LNCAP (cell line): ENCODE measurements at regions not wholly inside any gene's neighbourhood (a gene's known extent, or its start where the extent isn't known, plus 50 kb on each side); places are given as distances from the start of the nearest gene placed in this dataset.

ENCODE experiments used
- TF ChIP-seq, protein P1 (sequence below): fragments of 450-650 bp; IDR thresholded peaks from 2 replicates; pipeline ENCODE4 v1.5.1; 2017; ENCODE audit warnings: mild to moderate bottlenecking

DNA sequence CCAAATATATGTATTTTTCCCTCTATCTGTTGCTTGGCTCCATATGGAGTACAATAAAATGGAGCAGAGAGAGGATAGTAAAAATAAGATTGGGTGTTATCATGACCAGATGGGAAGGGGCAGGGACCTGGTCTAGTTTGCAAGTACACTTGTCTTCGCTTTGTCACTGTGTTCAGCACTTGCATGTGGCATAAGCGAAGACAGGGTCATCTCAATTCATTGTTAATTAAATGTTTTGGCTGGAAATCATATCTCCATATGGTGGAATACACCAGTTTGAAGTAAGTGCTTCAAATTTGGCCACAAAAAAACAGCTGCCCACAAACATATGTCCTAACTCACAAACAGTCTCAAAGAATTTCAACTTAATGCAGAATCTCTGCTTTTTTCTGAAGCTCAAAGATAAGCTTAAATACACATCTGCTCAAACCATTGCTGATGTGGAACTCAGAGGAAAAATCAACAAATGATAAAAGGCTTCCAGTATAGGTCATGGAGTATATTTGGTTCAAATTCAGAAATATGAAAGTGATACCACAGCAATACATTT lies 865.4 kb downstream of the TLE4 start:
- TF ChIP-seq, protein P1, sequence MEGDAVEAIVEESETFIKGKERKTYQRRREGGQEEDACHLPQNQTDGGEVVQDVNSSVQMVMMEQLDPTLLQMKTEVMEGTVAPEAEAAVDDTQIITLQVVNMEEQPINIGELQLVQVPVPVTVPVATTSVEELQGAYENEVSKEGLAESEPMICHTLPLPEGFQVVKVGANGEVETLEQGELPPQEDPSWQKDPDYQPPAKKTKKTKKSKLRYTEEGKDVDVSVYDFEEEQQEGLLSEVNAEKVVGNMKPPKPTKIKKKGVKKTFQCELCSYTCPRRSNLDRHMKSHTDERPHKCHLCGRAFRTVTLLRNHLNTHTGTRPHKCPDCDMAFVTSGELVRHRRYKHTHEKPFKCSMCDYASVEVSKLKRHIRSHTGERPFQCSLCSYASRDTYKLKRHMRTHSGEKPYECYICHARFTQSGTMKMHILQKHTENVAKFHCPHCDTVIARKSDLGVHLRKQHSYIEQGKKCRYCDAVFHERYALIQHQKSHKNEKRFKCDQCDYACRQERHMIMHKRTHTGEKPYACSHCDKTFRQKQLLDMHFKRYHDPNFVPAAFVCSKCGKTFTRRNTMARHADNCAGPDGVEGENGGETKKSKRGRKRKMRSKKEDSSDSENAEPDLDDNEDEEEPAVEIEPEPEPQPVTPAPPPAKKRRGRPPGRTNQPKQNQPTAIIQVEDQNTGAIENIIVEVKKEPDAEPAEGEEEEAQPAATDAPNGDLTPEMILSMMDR, result no peak

DNA sequence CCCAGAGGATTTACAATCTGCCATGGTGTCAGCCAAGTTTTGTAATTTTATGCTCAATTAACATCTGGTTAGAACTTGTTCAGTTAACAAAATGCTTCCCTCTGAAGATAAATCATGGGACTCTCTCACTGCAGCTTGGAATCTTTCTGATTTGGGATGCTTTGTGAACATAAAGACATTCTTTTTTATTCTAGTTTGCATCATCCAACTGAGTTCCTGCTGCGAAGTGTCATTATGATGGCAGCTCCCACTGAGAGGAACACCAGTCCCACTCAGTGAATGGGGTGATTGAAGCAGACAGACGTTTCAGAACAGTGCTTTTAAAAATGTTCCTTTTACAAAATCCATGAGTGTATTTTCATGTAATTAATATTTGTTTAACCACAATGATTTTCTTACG lies 863.8 kb downstream of the TLE4 start:
- TF ChIP-seq, protein P1, result no peak

DNA sequence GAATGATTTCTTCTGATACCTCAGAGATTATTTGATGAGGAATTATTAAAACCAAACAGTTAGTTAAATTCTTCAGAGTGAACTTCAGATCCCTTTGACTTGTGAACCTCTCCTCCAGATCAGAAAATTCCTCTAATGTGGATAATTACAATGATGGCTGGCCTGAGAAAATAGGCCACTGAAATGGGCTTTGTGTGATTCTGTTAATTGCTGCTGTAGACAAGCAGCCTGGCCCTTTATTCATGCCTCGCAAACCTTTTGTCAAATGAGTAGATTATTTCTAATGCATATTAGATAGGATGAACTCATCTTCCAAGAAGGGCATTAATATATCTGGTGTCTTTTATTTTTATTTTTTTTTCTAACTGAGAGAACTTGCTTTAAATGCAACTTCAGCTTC lies 855.2 kb downstream of the TLE4 start:
- TF ChIP-seq, protein P1, result no peak

DNA sequence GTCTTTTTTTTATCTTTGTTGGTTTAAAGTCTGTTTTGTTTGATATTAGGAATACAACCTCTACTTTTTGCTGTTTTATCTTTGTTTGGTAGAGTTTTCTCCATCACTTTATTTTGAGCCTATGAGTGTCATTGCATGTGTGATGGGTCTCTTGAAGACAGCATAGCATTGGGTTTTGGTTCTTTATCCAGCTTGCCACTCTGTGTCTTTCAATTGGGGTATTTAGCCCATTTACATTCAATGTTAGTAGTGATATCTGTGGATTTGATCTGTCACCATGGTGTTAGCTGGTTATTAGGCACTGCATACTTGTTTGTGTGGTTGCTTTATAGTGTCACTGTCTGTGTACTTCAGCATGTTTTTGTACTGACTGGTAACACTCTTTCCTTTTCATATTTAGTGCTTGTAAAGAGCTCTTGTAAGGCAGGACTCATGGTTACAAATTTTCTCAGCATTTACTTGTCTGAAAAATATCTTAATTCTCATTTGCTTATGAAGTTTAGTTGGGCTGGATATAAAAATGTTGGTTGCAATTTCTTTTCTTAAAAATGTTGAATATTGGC lies 845.5 kb downstream of the TLE4 start:
- TF ChIP-seq, protein P1, result no peak

DNA sequence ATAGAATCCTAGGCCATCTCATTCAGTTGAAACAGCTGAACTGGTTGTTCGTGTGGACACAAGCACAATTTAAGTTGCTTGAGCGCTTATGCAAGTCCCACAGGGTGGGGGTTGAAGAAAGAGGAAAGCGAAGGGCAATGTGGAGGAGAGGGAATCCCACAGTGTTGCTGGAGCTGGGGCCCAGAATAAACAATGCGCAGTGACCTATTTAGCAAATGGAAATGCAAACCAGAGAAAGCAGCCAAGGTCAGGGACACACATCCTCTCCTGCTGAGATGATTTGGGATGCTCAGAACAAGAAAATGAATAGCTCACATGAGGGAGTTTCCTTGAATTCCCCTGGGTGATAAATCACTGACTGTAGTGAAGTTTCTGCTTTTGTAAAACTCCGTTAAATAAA lies 838.3 kb downstream of the TLE4 start:
- TF ChIP-seq, protein P1, result no peak

DNA sequence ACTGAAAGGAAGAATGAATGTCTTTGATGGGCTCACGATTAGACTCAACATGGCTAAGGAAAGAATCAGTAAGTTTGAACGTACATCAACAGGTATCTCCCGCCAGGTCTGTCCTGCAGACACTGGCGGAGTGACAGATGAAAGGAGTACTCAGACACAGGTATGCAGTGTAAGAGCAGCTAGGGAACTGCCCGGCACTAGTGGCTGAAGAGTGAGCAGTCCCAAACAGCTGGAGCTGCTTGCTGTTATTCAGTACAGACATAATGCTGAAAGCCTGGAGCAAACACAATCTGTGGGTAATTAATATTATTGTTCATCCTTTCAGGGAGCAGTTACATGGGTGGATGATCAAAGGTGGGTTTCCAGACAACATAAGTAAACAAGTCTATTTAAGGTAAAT lies 835.5 kb downstream of the TLE4 start:
- TF ChIP-seq, protein P1, result no peak

DNA sequence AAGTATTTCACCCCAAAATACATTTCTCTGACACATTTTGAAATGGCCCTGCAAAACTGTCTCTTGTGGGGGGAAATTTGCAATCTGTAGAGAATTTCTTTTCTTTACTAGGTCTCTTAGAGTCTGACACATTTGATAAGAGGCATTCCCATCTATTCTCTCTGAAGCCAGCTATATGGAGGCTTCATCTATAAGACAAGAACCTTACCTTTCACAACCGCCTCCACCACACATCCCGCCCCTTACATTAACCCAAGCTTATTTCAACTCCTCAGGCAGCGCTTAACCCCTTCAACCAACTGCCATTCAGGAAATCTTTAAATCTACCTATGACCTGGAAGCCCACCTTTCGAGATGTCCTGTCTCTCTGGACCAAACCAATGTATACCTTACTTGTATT lies 829.5 kb downstream of the TLE4 start:
- TF ChIP-seq, protein P1, result no peak
